Stimulated activated naive B cell treated with anti-CD40 and anti-IgM and Interleukin-4, amounts not matched to agents 10 μg/mL and 1 μg/mL and 100 μg/mL, for 72 hours (primary cell): ENCODE measurements at regions not wholly inside any gene's neighbourhood (a gene's known extent, or its start where the extent isn't known, plus 50 kb on each side); places are given as distances from the start of the nearest gene placed in this dataset.

Source experiments
- ATAC-seq, 2 donors: fragments of 150-1000 bp; cut with Tn5 transposase; replicated peaks; 2 replicates each; pipeline ENCODE4 v1.10.0; 2021; ENCODE audit warnings: moderate library complexity in 1 of 2
- DNase-seq: peaks from one replicate; pipeline ENCODE4 v3.0.0; 2021
- H3K27ac Mint-ChIP-seq: one replicate; pipeline ENCODE4 v1.8.0; 2022; ENCODE audit warnings: mild to moderate bottlenecking, mixed read lengths
- H3K27me3 Mint-ChIP-seq, 2 donors: one replicate each; pipeline ENCODE4 v1.8.0; 2022; ENCODE audit warnings: mixed read lengths in 2 of 2
- H3K36me3 Mint-ChIP-seq, 2 donors: one replicate each; pipeline ENCODE4 v1.8.0; 2022; ENCODE audit warnings: mixed read lengths in 2 of 2, mild to moderate bottlenecking in 1 of 2
- H3K4me1 Mint-ChIP-seq, 2 donors: one replicate each; pipeline ENCODE4 v1.8.0; 2022; ENCODE audit warnings: mixed read lengths in 2 of 2, mild to moderate bottlenecking in 1 of 2
- H3K4me3 Mint-ChIP-seq, 2 donors: one replicate each; pipeline ENCODE4 v1.8.0; 2022; ENCODE audit warnings: mild to moderate bottlenecking in 2 of 2, mixed read lengths in 2 of 2, moderate library complexity in 1 of 2
- H3K9me3 Mint-ChIP-seq, 2 donors: one replicate each; pipeline ENCODE4 v1.8.0; 2022; ENCODE audit warnings: mixed read lengths in 2 of 2, mild to moderate bottlenecking in 1 of 2

DNA sequence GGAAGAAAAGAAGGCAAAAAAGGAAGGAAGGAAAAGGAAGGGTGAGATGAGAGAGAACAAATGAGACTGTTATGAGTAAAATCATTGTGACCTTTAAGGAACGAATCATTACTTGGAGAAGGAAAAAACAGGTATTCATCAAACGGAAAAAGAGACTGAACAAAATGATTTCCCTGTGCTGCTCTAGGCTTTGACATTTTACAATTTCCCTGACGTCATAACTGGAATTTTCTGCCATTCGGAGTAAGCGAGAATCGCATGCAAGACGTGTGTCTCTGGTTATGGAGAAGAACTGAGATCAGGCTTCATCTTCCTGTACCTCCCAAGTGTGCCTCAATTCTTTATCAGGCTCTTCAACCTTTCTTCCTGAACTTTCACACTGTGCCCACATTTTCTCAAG is 534.7 kb upstream of the KLHL29 start:
- no peaks in the 10 kb centered on the region for H3K36me3 Mint-ChIP-seq
- peaks cover 0 to 7% of the 10 kb centered on the region in 2 donors for H3K9me3 Mint-ChIP-seq
- no peaks in the 10 kb centered on the region for H3K27me3 Mint-ChIP-seq
- no peak for ATAC-seq
- no peak overlapping the region for H3K4me3 Mint-ChIP-seq
- no peaks in the 10 kb centered on the region for H3K4me1 Mint-ChIP-seq
- H3K27ac Mint-ChIP-seq: no peak overlapping the region
- DNase-seq: no peak

DNA sequence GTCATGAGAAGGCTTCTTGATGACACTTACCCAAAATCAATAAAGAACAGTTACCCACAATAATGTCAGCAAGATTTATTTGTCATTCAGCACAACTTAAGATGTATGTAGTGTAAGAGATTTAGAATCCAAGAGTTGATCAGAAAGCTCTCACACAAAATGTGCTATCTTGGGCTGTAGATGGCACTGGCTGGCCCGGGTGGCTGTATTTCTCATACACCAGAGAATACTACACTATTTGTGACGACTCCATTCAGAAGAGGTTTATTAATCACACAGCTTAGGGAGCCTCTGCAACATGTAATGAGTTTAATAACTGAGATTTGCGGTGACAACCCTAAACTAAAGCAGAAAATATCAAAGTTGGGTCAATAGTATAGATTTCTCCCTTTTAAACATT is 530.4 kb upstream of the KLHL29 start:
- H3K36me3 Mint-ChIP-seq: no peaks in the 10 kb centered on the region
- no peak overlapping the region for H3K4me3 Mint-ChIP-seq
- no peaks in the 10 kb centered on the region for H3K4me1 Mint-ChIP-seq
- no peak for ATAC-seq
- H3K27ac Mint-ChIP-seq: no peak overlapping the region
- no peak for DNase-seq
- no peaks in the 10 kb centered on the region for H3K27me3 Mint-ChIP-seq
- peaks cover 0 to 6% of the 10 kb centered on the region in 2 donors for H3K9me3 Mint-ChIP-seq

DNA sequence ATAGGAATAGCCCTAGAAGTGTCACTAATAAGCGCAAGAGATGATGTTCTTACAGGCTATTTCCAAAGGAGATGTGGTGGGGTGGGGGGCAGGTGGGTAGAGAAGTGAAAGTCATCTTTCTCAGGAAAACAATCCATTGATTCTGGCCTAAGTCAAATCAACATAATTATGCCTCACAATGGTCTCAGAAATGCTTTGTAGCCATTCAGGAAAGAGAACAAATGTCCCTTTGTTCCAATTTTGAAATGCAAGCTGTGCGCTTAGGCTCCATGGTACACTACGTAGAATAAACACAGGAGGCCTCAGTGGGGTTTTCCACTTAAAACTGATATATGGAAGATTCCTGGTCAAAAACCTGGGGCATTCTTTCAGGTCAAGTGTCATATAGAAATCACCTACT is 529.9 kb upstream of the KLHL29 start:
- Mint-ChIP-seq H3K9me3 (peaks cover 2 to 5% of the 10 kb centered on the region in 2 donors), H3K27me3 (no peaks in the 10 kb centered on the region), H3K36me3 (no peaks in the 10 kb centered on the region), H3K4me1 (no peaks in the 10 kb centered on the region), H3K27ac (no peak overlapping the region), H3K4me3 (no peak overlapping the region)
- no peak for DNase-seq
- ATAC-seq: no peak

DNA sequence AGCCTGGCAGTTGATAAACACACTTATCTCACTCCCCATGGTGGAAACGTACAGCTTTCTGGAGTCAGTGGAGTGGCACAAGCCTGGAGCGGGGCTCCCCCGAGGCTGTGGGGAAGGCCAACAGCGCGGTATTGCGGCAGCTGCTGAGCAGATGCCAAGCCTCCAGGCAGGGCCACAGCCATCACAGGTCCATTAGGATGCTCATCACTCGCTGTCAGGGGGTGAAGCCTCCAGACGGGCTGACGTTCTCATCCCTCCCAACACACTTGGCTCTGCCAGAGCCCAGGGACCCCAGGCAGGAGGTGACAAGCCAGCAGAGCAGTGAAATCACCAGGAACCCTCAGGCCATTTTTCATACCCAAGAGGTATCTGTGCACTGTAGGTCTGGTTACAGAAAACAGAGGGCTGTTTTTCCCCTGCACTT is 529.2 kb upstream of the KLHL29 start:
- ATAC-seq: no peak
- Mint-ChIP-seq H3K27ac (no peak overlapping the region), H3K27me3 (no peaks in the 10 kb centered on the region), H3K36me3 (no peaks in the 10 kb centered on the region), H3K4me3 (no peak overlapping the region), H3K9me3 (peaks cover 4 to 6% of the 10 kb centered on the region in 2 donors), H3K4me1 (no peaks in the 10 kb centered on the region)
- DNase-seq: no peak

DNA sequence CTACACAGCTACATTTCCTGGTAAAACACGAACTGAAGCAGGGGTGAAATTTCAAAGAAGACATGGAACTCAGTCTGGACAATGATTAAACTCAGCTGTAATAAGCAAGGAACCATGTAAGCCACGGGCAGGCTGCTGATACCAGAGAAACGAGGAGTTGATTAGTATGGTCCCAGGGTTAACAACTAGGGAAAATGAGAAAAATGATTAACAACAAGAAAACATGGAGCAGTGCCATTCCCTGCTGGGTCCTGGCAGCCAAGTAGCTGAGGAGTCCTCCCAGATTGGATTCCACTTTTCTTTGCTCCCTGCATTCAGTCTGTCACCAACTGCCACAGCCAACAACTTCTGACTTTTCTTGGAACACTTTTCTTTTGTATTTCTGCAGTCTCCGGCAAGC is 517.0 kb upstream of the KLHL29 start:
- H3K4me3 Mint-ChIP-seq: no peak overlapping the region
- DNase-seq: no peak

DNA sequence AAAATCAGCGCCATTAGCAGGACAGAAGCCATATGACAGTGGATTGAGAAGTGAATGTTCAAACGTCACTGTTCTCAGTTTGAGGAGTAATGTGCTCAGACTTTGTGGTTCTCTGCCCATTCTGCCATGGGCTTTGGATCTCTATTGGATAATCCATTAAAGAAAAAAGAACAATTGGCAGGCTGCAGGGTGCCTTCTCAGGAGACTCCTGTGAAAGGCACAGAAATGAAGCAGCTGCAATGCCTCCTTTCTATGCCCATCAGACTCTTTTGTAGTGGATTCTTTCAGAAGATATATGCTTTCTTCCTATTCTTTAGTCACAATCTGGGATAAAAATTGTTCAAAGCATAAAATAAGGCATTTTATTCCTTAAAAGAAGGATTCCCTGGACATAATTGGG is 506.9 kb upstream of the KLHL29 start:
- no peak overlapping the region for H3K4me3 Mint-ChIP-seq
- peaks cover 3 to 11% of the 10 kb centered on the region in 2 donors for H3K9me3 Mint-ChIP-seq
- H3K27ac Mint-ChIP-seq: no peak overlapping the region
- ATAC-seq (no peak), DNase-seq (no peak)
- H3K36me3 Mint-ChIP-seq: no peaks in the 10 kb centered on the region
- no peaks in the 10 kb centered on the region for H3K4me1 Mint-ChIP-seq
- no peaks in the 10 kb centered on the region for H3K27me3 Mint-ChIP-seq

More for the DNA sequence above, 517.0 kb upstream of the KLHL29 start:
- Mint-ChIP-seq H3K36me3 (no peaks in the 10 kb centered on the region), H3K9me3 (peaks cover 0 to under 1% of the 10 kb centered on the region in 2 donors), H3K27ac (no peak overlapping the region), H3K4me1 (no peaks in the 10 kb centered on the region), H3K27me3 (no peaks in the 10 kb centered on the region)
- ATAC-seq: no peak

DNA sequence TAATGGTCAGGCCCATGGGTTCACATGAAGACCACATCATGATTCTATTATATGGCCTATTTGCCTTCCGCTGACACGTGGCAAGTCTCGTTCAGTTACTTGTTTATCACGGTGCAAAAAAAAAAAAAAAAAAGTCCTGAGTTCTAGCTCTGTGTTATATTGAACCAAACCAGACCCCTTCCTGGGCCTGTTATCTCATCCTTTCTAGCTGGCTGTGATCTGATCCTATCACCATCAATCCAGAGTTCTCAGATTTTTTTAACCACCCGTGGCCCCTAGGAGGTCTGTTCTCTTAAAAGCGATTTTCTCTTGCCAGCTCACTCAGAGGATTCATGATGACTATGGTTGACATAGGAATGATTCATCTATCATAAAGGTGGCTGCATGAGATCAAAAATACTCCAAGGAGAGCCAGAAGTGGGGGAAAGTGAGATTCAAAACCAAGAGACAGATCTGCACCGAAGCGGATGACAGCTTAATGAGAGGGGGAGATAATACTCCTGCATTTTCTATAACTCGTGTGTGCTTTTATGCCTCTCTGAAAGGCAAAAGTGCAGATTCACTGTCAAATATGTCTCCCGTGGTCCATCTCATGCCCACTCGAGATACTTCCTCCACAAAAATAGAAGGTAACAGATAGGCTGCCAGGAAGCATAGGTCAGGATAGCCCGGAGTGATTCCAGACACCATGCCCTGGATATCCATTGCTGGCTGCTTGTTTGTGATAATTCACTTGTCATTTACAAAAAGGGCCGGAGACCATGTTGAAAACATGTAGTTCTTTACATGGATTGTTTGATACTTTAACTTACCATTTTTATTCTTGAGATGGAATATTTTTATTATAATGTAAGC is 505.7 kb upstream of the KLHL29 start:
- Mint-ChIP-seq H3K27ac (no peak overlapping the region), H3K36me3 (no peaks in the 10 kb centered on the region), H3K4me3 (no peak overlapping the region), H3K27me3 (no peaks in the 10 kb centered on the region), H3K9me3 (peaks cover 4 to 8% of the 10 kb centered on the region in 2 donors), H3K4me1 (no peaks in the 10 kb centered on the region)
- ATAC-seq (no peak), DNase-seq (no peak)

DNA sequence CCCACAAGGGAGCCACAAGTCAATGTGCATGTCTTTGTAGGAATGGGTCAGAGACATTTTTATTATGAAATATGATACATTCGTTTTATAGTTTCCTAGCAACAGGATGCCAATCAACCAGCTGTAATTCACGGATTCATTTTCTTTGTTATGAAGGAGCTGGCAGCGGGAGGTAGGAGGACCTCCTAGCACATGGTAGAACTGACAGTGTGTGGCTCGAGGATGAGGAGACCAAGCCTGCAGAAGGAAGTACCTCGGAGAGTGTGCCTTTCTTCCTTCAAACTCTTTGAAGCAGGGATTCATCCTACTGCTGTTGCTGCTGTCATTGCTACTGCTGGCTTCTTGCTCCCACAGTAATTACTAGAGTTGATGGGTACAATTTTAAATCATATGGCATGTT is 504.8 kb upstream of the KLHL29 start:
- Mint-ChIP-seq H3K36me3 (no peaks in the 10 kb centered on the region), H3K27ac (no peak overlapping the region), H3K4me3 (no peak overlapping the region), H3K27me3 (no peaks in the 10 kb centered on the region), H3K4me1 (no peaks in the 10 kb centered on the region), H3K9me3 (peaks cover 6% of the 10 kb centered on the region in 2 donors)
- ATAC-seq (no peak), DNase-seq (no peak)

DNA sequence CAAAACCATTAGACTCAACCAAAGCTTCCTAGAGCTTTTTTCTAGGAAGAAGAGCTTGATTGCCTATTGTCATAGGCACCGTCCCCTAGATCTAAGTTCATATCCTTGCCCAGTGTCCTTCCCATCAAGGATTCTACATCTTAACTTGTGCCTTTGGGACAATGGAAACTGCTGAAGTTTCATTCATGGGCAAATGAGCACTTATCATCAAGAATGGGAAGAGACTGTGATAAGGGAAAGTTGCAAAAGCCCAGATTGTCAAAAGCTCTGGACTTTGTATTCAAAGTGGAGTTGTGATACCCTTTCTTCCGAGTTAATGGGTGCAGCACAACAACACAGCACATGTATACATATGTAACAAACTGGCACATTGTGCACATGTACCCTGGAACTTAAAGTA is 503.0 kb upstream of the KLHL29 start:
- Mint-ChIP-seq H3K36me3 (no peaks in the 10 kb centered on the region), H3K9me3 (peaks cover 3 to 6% of the 10 kb centered on the region in 2 donors), H3K4me1 (no peaks in the 10 kb centered on the region), H3K27me3 (no peaks in the 10 kb centered on the region), H3K4me3 (no peak overlapping the region), H3K27ac (no peak overlapping the region)
- ATAC-seq: no peak
- no peak for DNase-seq

DNA sequence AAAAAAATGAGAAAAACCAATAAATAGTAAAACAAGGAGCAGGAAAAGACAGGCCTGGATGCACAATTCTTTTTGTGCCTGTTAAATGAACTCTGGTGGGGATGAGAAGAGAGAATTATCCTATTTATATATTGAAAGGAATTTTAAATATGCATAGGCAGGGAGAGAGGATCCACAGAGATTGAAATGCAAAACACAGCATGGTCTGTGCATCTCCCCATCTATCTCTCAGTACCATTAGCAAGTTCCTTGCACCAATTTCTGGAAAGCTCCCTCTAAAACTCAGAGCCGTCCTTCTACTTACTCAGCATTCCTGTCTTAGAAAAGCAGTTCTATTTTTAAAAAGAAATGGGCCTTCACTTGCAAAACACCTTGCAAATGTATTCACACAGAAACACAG is 502.3 kb upstream of the KLHL29 start:
- Mint-ChIP-seq H3K27ac (no peak overlapping the region), H3K9me3 (peaks cover 3 to 6% of the 10 kb centered on the region in 2 donors), H3K36me3 (no peaks in the 10 kb centered on the region), H3K4me3 (no peak overlapping the region), H3K4me1 (no peaks in the 10 kb centered on the region), H3K27me3 (no peaks in the 10 kb centered on the region)
- DNase-seq (no peak), ATAC-seq (no peak)

DNA sequence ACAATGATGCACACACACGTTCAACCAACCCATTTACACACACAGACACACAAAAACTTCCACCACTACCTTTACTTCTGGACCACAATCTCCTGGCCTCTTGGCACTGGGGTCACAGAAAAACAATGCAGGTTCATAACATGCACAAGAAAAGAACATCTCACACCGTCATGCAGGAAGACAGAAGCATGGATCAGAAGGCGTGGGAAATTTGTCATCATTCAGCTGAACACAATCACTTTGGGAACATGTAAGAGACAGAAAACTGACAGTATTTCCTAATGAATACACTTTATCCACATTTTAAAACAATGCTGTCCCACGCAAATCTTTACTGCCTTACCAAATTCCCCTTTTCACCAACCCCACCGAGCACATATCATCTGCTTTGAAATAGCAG is 501.9 kb upstream of the KLHL29 start:
- Mint-ChIP-seq H3K4me3 (no peak overlapping the region), H3K36me3 (no peaks in the 10 kb centered on the region), H3K4me1 (no peaks in the 10 kb centered on the region), H3K9me3 (peaks cover 3 to 6% of the 10 kb centered on the region in 2 donors), H3K27me3 (no peaks in the 10 kb centered on the region), H3K27ac (no peak overlapping the region)
- no peak for ATAC-seq
- DNase-seq: no peak

DNA sequence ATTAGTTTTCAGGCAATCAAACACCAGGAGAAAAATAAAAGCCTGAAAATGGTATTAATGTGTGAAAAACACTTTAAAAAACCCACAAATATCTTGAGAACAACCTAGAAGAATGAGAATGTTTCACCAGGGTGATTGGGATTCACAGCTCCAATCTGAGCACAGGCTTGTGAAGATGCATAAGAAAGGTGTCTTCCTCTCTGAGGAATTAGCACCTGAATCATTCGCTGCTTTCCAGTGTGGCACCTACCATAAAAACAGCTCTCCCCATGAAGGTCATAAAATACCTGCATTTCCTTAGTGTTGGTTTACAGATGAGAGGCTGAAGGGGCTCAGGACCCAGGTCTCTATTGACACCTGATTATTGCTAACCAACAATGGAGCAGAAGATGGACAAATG is 499.7 kb upstream of the KLHL29 start:
- Mint-ChIP-seq H3K27me3 (no peaks in the 10 kb centered on the region), H3K4me3 (no peak overlapping the region), H3K27ac (no peak overlapping the region), H3K9me3 (peaks cover 3 to 6% of the 10 kb centered on the region in 2 donors), H3K36me3 (no peaks in the 10 kb centered on the region), H3K4me1 (no peaks in the 10 kb centered on the region)
- DNase-seq (no peak), ATAC-seq (no peak)

DNA sequence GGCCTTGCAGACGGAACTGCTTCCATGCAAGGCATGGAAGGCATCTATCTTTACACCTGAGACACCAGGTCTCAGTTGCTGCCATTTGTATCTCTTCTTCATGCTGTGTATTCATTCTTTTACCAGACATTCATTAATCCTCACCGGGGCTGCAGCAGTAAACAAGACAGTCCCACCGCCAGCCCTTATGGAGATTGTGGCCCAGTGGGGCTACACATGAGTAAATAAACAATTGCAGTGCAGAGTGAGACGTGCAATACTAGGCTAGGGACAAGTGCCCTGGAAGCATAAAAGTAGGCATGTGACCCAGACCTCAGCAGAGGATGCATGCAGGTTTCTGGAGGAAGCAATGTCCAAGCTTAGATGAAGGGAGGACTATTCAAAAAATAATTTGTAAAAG is 497.6 kb upstream of the KLHL29 start:
- H3K4me1 Mint-ChIP-seq: no peaks in the 10 kb centered on the region
- ATAC-seq: no peak
- no peak overlapping the region for H3K4me3 Mint-ChIP-seq
- H3K27ac Mint-ChIP-seq: no peak overlapping the region
- H3K36me3 Mint-ChIP-seq: no peaks in the 10 kb centered on the region
- no peaks in the 10 kb centered on the region for H3K27me3 Mint-ChIP-seq
- peaks cover 3 to 6% of the 10 kb centered on the region in 2 donors for H3K9me3 Mint-ChIP-seq
- DNase-seq: no peak

DNA sequence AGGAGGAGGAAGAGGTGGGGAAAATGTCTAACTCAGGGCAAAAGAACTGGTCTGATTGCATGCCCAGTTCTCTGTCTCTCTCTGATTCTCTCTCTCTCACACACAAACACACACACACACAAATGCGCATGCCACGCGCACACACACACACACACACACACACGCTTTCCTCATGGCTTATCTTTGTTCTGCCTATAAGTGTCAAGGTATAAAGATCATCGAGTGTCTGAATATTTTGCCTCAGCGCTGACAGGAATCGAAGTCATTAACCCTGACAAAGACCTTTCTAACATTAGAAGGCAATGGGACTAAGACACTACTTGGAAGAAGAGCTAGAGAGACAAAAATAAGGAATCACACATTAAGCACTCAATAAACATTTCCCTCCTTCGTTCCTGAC is 497.1 kb upstream of the KLHL29 start:
- Mint-ChIP-seq H3K27me3 (no peaks in the 10 kb centered on the region), H3K4me3 (no peak overlapping the region), H3K36me3 (no peaks in the 10 kb centered on the region), H3K4me1 (no peaks in the 10 kb centered on the region), H3K27ac (no peak overlapping the region), H3K9me3 (peaks cover 3 to 6% of the 10 kb centered on the region in 2 donors)
- no peak for DNase-seq
- ATAC-seq: no peak

DNA sequence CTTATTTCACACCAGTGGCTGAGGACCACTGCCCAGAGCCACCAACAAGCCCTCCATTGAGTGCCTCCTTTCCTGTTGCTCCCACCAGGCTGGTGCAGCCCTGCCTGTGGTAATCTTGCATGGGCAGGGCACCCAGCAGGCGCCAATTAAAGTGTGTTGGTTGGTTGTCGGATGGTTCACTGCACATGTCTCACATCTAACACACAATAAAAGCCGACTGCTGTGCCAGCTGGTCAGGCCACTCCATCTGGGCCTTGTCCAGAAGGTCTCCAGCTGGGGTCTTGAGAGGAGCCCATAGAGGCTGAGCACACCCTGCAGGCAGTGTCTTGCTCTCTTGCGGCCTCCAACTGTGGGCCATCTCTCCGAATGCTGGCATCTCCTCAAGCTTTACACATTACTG is 494.8 kb upstream of the KLHL29 start:
- H3K36me3 Mint-ChIP-seq: no peaks in the 10 kb centered on the region
- DNase-seq: no peak
- ATAC-seq: no peak
- no peaks in the 10 kb centered on the region for H3K4me1 Mint-ChIP-seq
- no peak overlapping the region for H3K27ac Mint-ChIP-seq
- H3K4me3 Mint-ChIP-seq: no peak overlapping the region
- H3K9me3 Mint-ChIP-seq: no peaks in the 10 kb centered on the region
- no peaks in the 10 kb centered on the region for H3K27me3 Mint-ChIP-seq
